GM21717 (cell line): ENCODE measurements at regions not wholly inside any gene's neighbourhood (a gene's known extent, or its start where the extent isn't known, plus 50 kb on each side); places are given as distances from the start of the nearest gene placed in this dataset.
"Not testable (repeated sequence)": the region's sequence is repeated elsewhere in the genome, so short reads cannot be mapped to it uniquely, and the experiment has no call there.

Experiments
- ATAC-seq: cut with Tn5 transposase; IDR thresholded peaks from one replicate; pipeline ENCODE4 v1.9.1; 2021; ENCODE audit warnings: mild to moderate bottlenecking, moderate library complexity; ENCODE audit not compliant: unreplicated experiment

DNA sequence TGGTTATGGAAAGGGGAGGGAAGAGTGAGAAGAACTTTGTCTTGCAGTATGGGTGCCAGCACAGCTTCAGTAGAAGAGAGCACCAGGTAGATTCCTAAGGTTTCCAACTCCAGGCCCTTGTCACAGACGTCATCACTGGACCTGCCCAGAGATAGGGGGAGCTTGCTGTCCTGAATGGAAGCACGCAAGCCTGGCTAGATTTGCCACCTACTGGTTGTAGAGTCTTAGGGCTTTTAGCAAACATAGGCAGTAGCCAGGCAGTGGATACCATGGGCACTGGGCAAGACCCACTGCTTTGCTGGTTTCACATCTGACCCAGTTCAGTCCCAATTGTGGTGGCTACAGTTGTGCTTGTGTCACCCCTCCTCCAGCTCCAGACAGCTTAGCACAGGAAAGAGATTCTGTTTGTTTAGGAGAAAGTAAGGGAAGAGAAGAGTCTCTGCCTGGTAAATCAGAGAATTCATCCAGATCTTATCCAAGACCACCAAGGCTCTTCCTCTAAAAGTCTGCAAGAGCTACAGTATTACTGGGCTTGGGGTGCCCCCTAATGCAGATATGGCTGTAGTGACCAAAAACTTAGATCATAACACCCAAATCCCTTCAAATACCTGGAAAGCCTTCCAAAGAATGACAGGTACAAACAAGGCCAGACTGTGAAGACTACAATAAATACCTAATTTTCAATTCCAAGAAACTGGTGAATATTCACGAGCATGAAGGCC, 158.9 kb downstream of the HINT1 start:
- ATAC-seq = no peak

DNA sequence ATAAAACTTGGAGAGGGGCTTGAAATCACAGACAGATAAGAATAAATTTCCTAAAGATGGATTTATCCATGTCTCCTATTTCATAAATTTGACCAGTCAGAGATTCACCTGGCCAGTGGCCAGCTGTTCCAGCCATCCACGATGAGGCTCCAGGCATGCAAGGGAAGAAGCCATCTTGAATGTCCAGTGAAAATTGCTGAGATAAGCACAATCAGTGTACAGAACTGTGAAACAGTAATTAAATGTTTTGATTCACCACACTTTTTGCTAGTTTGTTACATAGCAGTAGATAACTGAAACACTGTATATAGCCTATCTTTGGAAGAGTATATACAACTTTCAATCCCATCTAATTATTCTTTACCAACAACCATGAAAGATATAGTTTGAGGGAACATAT, 163.5 kb downstream of the HINT1 start:
- ATAC-seq = no peak

DNA sequence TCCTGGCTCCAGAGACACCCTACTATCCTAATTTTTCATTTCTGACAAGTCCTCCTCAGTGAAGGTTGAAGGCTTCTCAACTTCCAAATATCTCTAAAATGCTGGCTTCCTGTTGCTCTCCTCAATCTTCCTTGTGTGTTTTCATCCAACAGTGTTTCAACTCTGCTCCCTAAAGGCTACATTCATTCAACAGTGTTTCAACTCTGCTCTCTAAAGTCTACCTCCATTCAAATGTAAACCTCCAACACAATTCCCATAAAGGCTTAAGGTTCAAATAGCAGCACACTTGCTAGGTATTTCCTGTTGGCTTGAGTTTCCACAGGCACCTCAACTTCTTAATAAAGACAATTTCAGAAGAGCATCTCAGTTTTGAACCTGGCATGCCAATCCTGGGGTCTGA, 164.8 kb downstream of the HINT1 start:
- no peak for ATAC-seq

DNA sequence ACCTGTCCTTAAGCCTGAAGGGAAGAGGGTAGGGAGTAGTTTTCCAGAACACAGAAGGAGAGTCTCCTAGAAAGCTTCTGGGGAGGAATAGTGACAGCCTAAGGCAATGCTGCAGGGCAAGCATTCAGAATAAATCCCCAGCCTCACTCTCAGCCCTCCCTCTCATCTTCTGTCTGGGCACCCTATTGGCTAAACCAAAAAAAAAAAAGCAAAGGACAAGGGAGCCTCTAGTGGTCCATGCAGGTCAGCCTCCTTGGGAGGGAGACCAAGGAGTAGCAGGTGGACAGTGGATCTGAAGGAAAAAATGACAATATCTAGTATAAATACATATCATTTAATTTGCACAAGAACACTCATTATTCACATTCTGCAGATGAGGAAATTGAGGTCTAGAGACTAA, 168.3 kb downstream of the HINT1 start:
- not testable (repeated sequence) for ATAC-seq

DNA sequence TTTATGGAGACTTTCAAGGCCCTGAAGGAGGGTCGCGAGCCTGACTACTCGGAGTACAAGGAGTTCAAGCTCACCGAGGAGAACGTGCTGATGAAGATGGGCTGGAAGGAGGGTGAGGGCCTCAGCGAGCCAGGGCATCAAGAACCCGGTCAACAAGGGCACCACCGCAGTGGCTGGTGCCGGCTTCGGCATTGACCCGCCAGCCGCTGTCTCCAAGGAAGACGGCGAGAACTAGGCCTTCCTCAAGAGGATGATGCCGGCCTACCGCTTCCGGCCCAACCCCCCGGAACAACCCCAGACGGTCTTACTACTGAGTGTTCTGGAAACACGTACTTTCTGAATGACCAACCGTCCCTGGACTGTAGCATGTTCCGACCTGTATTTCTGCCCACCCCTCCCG, 169.2 kb downstream of the HINT1 start:
- ATAC-seq = no peak

DNA sequence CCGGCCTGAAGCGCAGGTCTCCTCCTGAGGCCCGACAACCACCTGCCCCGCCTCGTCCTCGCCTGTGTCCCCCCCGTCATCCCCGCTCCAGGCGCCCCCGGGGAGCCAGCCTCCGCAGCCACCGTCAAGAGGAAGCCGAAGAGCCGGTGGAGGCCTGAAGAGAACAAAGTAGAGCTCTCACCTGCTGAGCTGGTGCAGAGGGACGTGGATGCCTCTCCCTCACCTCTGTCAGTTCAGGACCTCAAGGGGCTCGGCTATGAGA, 169.9 kb downstream of the HINT1 start:
- no peak for ATAC-seq

DNA sequence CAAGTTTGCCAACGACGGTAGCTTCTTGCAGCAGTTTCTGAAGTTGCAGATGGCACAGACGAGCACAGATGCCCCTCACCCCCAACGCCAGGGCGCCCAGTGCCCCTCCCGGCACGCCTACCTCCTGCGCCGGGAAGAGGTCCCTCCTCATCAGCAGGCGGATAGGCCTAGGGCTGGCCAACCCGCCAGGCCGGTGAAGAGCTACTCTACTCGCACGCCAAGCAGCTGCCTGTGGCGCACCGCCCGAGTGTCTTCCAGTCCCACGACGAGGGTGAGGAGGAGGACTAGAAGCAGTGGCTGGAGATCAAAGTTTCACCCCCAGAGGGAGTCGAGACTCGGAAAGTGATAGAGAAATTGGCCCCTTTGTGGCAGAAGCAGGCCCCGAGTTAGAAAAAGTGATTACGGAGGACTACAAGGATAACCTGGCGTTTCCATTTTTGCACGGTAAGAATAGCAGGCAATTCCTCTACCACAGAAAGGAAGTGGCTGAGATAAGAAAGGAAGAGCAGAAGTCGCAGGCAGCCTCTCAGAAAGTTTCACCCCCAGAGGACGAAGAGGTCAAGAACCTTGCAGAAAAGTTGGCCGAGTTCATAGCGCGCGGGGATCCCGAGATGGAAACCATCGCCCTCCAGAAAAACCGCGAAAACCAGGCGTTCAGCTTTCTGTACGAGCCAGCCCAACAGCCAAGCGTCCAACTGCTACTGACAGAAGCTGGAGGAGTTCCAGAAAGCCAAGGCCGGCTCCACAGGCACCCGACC, 170.4 kb downstream of the HINT1 start:
- ATAC-seq = no peak

DNA sequence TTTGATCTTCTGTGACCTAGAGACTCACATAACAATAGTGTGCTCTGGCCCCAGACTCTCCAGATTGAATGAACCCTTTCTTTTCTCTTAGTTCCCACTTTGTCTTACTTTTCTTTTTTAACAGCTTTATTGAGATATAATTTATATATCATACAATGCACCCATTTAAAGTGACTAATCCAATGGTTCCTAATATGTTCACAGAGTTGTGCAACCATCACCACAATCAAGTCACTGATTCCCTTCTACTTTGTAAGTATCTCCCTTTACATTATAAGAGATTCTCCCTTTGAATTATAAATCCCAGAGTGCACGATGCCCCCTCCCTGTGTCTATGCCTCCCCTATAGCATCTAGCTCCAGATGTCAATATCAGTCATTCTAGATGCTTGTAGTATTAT, 172.4 kb downstream of the HINT1 start:
- ATAC-seq = no peak

DNA sequence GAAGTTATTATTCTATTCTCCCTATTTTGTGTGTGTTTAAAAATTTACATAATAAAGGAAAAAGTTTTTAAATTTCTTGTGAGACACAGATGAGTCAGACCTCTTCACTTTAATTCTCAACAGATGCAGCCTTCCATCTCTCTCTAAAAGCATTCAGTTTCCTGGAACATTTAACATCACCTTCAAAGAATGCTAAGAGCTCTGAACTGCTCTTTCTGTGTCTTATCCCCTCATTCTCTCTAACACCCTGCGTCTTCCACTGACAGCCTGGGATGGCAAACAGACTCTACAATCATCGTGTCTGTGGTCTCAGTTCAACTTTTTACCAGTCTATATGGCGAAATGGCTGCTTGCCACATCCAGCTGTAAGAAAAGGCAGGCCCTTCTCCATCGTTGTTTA, 173.0 kb downstream of the HINT1 start:
- no peak for ATAC-seq

DNA sequence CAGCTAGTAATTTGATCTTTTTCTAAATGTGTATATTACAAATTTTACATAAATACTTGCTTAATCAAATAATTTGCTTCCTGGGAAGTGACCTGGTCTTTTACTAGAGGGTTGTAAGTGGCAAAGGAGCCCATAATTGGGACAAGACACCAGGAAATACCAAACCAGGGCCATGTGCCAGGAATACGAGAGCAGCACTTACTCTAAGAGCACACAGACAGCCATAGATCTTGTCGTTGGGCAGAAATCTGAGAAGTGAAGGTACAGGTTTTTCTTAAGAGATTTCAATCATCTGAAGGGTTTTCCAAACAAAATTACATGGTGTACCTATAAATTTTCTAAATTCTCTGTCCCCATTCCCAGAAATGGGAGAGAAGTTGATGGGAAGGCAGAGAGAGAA, 179.3 kb downstream of the HINT1 start:
- no peak for ATAC-seq

DNA sequence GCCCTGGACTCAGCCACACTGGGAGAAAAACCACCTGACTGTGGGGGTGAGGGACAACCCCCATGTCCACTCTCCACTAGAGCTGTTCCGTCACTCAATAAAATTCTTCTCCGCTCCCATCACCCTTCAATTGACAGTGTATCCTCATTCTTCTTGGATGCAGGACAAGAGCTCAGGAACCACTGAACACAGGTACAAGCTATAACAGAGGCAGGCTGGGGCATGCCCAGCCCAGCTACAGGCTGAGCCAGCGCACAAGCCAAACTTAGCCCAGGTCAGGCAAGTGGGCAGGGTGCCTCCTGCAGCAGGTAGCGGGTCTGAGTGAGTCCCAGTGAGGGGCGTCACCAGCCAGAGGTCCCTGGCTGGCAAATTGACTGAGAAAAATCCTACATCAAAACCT, 183.4 kb downstream of the HINT1 start:
- ATAC-seq = no peak

DNA sequence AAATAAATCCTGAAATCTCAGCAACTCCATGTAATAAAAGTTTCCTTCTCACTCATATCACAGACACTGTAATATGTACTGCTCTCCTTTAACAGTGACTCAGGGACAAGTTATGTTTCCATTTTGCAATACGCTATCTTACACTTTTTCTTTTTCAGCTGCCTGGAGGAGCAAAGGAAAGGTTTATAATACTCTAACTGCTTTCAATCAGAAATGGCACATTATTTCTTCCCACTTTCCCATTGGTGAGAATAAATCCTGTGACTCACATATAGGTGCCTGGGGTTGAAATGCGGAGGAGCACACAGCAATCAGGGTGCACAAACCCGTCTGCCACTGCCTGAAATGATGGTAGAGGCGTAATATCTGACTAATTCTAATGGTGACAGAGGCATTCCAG, 186.6 kb downstream of the HINT1 start:
- no peak for ATAC-seq

DNA sequence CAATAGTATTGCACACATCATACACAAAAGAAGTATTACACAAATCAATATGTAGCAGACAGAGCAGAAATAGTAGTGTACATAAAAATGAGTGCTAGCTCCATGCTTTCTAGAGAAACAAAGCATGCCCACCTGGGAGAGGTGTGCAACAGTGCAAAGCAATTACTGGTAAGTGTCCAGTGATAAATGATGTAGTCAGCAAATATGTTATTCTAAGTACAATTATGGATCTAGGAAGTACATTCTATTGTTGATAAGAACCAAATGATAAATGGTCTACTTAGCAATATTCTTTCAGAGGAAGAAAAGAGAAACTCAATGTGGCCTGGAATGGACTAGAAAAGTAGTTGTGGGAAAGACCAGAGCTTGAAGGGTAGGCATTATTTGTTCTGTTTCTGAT, 188.6 kb downstream of the HINT1 start:
- ATAC-seq = no peak

DNA sequence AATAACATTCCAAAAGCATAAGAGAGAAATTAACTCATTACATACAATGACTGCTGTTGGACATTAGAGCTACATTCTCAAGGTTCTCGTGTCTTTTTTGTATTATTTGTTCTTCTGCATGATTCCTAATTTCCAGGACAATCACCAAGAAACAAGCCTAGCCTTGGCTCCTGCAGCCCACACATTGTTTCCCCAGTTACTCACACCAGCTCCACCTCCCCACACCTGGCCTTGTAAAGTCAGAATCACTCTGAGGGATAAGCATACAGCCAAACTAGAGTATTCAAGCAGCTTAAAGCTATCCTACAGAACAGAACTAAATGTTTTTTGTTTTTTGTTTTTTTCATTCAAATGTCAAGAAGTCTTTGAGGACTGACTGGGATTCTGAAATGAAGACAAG, 189.2 kb downstream of the HINT1 start:
- ATAC-seq = no peak

DNA sequence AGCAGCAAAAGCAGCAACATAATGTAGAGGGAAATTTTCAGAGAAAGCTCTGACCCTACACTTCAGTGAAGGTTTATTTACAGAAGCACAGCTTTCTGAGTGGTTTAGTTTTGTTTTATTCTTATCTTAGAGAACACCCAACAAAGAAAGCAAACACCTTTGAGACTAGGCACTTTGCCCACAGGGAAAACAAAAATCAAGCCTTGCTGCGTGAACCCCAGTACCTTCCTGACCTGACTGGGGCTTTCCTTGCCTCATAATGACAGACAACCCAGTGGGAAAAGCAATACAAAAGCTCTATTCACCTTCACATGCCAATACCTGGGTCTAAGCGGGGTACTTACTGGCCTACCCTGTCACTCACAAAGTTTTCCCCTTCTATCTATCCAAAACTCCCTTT, 189.8 kb downstream of the HINT1 start:
- ATAC-seq = no peak

DNA sequence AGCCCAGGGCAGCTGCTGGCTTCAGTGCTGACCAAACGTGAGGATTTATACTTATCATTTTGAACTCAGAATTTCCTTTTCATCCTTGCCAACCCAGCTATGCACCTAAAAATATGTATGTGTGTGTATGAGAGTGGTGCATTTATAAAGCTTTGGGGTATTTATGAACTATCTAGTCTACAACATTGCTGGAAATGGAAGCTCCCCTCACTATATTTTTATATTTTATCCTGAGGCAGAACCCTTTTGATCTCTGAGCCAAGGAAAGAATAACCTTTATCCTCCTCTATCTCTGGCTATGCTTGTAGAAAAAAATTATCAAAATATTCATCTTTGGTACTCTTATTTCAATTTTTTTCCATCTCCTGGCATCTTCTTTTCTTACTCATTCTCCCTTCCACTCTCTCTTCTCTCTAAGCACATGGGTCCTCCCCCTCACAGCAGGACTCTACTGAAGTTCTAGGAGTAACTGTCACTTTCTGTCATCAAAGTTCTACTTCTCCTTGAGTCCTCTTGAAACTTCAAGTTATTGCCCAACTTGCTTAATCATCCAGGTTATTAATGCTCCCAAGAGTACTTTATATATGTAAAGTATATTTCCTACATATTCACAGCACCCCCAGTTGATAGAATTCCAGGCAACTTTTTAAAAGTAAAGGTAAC, 190.9 kb downstream of the HINT1 start:
- ATAC-seq = no peak

DNA sequence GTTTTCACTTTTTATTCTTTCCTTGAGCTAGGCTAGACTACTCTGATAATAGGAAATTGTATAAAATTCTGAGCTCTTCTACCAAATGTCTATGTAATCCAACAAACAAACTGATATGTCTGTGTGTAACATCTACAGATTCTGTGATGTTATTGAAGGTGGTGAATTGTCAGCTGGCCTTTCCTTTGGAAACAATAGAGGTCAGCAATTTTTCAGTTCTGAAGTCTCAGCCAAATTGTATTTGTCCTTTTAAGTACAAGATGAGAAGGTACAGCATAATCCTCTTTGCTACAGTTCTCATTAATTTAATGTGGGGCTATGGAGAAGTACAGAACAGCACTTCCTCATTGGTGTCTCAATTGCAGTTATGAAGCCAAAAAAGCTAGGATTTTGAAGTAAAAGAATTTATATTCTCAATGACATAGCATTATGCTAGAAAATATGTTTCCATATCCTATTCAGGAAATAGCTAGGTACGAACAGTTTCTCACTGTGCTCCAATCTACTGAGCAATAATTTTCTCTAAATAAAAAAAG, 198.0 kb downstream of the HINT1 start:
- ATAC-seq = no peak

DNA sequence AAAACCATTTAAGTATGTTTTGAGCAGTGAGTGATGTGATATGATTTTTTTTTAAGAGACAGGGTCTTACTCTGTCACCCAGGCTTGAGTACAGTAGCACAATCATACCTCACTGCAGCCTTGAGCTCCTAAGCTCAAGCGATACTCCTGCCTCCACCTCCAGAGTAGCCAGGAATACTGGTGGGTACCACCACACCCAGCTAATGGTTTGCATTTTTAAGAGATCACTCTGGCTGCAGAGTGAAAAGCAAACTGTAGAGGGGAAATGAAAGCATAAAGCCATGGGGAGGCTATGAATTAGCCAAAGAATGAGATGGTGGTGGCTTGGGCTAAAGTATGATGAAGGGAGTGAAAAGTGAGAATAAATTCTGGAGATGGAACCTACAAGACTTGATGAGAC, 199.1 kb downstream of the HINT1 start:
- no peak for ATAC-seq

DNA sequence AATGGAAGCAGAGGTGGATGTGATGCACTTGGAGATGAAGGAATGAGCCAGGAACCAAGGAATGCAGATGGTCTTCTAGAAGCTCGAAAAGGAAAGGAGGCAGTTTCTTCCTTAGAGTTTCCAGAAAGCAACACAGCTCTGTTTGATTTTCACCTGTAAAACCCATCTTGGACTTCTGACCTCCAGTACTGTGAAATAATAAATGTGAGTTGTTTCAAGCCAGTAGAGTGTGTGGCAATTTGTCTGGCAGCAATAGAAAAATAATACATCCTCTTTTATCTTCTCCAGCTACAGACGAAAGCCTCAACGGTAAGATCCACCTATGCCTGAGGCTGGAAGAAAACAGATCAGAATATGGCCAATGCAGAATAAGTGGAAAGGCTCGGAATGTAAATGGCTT, 199.7 kb downstream of the HINT1 start:
- ATAC-seq = no peak

DNA sequence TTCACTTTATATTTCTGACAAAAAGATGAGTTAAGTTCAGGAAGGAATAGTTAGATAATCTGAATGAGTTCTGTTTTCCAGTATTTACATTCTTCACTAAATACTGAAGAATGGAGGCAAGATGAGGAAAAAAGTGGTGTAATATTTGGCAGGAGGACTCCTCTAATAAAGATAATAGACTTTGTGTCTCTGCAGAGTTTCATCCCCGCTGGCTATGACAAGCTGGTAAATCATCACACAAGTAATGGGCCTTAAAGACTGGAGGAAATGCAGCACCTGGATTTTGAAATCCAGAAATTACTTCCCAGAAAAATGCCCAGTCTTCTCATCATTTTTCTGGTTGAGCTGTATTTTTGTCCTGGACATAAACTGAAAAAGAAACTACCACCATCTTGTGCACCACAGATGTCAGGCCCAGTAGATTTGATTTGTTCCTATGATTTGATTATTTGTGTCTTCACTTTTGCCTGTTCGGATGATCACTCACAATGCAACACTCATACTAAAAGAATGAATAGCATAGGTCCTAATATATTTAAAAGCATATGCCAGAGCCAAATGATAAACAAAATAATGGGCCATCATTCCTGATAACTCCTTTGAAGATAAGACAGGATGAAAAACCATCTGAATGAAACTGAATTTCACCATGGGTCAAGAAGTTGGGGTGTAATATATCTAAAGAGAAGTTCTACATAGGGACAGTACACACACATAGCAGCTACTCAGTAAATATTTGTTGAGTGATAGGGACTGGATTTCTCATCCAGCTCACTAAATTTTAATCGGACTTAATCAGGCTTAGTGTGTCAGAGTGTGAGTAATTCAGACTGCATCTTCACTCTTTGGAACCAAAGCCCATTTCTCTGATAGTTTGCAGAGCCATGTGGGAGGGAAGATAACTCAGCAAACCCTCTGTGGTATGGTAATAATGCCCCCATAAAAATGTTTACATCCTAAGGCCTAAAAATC, 200.5 kb downstream of the HINT1 start:
- ATAC-seq = no peak

DNA sequence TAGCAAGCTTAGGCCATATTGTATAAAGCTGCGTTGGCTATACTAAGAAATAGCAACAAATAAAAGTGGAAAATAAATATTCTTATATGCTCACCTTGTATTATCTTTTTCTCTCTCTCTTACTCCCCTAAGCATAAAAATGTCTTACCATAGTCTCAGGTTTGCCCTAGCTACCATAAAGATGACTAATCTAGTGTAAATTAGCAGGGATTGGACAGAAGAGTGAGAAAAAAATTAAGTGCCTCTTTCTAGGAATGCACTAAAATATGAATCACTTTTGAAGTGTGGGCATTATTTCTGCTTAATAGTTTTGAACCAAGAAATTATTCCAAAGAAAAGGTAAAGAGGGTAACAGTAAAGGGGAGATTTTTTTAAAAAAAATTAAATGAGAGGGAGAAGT, 201.3 kb downstream of the HINT1 start:
- no peak for ATAC-seq
